ENCODE measurements at regions not wholly inside any gene's neighbourhood (a gene's known extent, or its start where the extent isn't known, plus 50 kb on each side); places are given as distances from the start of the nearest gene placed in this dataset.

DNA sequence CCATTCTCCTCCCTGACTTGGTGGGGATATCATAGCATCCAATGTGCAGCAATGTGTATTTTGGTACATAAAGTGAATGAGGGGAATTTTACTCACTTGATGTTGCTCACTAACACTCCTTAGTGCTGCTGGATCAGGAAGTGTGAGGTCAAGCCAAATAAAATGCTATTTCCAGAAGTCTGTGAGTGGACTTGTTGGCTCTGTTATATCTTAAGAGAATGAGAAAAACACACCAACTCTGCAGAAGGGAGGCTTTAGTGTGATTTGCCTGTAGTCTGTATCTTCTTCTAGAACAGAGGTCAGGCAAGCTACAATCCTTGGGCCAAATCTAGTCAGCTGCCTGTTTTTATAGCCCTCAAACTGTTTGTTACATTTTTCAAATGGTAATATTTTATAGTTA is 154.3 kb downstream of the POLR1F start:
- Mint-ChIP-seq H3K27me3 (ENCODE audit: insufficient read depth, low read depth, poor library complexity) (no peaks in the 10 kb centered on the region), H3K36me3 (ENCODE audit: low read depth) (peaks cover 5% of the 10 kb centered on the region; the same call in 1 of the 3 replicates), H3K4me3 (no peak overlapping the region), H3K27ac (no peak overlapping the region), H3K4me1 (no peaks in the 10 kb centered on the region), H3K9me3 (peaks cover 5% of the 10 kb centered on the region)
- DNase-seq (ENCODE audit: low spot score) (no peak), ATAC-seq (no peak)
- Histone ChIP-seq H3F3A (replicated peaks; ENCODE audit: low read depth) (no peaks in the 10 kb centered on the region), H3K9me2 (ENCODE audit: insufficient read depth) (no peaks in the 10 kb centered on the region), H3K27me3 (ENCODE audit: insufficient read depth) (no peaks in the 10 kb centered on the region), H3K4me1 (ENCODE audit: insufficient read depth) (no peaks in the 10 kb centered on the region), H3K4me2 (no peak overlapping the region), H3K79me2 (replicated peaks; ENCODE audit: insufficient read depth) (no peaks in the 10 kb centered on the region), H3K27ac (ENCODE audit: low read depth) (no peak overlapping the region), H2AFZ (no peak overlapping the region), H4K20me1 (replicated peaks; ENCODE audit: insufficient read depth) (no peaks in the 10 kb centered on the region), H3K36me3 (ENCODE audit: insufficient read depth) (no peaks in the 10 kb centered on the region), H3K4me3 (no peak overlapping the region)
- TF ChIP-seq, protein P1, sequence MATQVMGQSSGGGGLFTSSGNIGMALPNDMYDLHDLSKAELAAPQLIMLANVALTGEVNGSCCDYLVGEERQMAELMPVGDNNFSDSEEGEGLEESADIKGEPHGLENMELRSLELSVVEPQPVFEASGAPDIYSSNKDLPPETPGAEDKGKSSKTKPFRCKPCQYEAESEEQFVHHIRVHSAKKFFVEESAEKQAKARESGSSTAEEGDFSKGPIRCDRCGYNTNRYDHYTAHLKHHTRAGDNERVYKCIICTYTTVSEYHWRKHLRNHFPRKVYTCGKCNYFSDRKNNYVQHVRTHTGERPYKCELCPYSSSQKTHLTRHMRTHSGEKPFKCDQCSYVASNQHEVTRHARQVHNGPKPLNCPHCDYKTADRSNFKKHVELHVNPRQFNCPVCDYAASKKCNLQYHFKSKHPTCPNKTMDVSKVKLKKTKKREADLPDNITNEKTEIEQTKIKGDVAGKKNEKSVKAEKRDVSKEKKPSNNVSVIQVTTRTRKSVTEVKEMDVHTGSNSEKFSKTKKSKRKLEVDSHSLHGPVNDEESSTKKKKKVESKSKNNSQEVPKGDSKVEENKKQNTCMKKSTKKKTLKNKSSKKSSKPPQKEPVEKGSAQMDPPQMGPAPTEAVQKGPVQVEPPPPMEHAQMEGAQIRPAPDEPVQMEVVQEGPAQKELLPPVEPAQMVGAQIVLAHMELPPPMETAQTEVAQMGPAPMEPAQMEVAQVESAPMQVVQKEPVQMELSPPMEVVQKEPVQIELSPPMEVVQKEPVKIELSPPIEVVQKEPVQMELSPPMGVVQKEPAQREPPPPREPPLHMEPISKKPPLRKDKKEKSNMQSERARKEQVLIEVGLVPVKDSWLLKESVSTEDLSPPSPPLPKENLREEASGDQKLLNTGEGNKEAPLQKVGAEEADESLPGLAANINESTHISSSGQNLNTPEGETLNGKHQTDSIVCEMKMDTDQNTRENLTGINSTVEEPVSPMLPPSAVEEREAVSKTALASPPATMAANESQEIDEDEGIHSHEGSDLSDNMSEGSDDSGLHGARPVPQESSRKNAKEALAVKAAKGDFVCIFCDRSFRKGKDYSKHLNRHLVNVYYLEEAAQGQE (IDR thresholded peaks at IDR 0.05; ENCODE audit: unreplicated experiment), result no peak
- TF ChIP-seq JUNB (IDR thresholded peaks at IDR 0.05; ENCODE audit: unreplicated experiment) (no peak), EZH2 (IDR thresholded peaks at IDR 0.05; ENCODE audit: low read depth, unreplicated experiment) (no peak), EZH2phosphoT487 (IDR thresholded peaks at IDR 0.05; ENCODE audit: unreplicated experiment) (no peak), STAT1 (IDR thresholded peaks at IDR 0.05; ENCODE audit: unreplicated experiment) (no peak), POLR2AphosphoS5 (IDR thresholded peaks at IDR 0.05; ENCODE audit: low read depth) (no peak), CREB1 (CRISPR knock-in tag; IDR thresholded peaks at IDR 0.05; ENCODE audit: low read depth) (no peak), NANOG (IDR thresholded peaks at IDR 0.05; ENCODE audit: borderline replicate concordance) (no peak), ZNF331 (CRISPR knock-in tag; IDR thresholded peaks at IDR 0.05; ENCODE audit: low read depth) (no peak), ZNF114 (CRISPR knock-in tag; IDR thresholded peaks at IDR 0.05) (no peak)
- TF ChIP-seq, protein P2, sequence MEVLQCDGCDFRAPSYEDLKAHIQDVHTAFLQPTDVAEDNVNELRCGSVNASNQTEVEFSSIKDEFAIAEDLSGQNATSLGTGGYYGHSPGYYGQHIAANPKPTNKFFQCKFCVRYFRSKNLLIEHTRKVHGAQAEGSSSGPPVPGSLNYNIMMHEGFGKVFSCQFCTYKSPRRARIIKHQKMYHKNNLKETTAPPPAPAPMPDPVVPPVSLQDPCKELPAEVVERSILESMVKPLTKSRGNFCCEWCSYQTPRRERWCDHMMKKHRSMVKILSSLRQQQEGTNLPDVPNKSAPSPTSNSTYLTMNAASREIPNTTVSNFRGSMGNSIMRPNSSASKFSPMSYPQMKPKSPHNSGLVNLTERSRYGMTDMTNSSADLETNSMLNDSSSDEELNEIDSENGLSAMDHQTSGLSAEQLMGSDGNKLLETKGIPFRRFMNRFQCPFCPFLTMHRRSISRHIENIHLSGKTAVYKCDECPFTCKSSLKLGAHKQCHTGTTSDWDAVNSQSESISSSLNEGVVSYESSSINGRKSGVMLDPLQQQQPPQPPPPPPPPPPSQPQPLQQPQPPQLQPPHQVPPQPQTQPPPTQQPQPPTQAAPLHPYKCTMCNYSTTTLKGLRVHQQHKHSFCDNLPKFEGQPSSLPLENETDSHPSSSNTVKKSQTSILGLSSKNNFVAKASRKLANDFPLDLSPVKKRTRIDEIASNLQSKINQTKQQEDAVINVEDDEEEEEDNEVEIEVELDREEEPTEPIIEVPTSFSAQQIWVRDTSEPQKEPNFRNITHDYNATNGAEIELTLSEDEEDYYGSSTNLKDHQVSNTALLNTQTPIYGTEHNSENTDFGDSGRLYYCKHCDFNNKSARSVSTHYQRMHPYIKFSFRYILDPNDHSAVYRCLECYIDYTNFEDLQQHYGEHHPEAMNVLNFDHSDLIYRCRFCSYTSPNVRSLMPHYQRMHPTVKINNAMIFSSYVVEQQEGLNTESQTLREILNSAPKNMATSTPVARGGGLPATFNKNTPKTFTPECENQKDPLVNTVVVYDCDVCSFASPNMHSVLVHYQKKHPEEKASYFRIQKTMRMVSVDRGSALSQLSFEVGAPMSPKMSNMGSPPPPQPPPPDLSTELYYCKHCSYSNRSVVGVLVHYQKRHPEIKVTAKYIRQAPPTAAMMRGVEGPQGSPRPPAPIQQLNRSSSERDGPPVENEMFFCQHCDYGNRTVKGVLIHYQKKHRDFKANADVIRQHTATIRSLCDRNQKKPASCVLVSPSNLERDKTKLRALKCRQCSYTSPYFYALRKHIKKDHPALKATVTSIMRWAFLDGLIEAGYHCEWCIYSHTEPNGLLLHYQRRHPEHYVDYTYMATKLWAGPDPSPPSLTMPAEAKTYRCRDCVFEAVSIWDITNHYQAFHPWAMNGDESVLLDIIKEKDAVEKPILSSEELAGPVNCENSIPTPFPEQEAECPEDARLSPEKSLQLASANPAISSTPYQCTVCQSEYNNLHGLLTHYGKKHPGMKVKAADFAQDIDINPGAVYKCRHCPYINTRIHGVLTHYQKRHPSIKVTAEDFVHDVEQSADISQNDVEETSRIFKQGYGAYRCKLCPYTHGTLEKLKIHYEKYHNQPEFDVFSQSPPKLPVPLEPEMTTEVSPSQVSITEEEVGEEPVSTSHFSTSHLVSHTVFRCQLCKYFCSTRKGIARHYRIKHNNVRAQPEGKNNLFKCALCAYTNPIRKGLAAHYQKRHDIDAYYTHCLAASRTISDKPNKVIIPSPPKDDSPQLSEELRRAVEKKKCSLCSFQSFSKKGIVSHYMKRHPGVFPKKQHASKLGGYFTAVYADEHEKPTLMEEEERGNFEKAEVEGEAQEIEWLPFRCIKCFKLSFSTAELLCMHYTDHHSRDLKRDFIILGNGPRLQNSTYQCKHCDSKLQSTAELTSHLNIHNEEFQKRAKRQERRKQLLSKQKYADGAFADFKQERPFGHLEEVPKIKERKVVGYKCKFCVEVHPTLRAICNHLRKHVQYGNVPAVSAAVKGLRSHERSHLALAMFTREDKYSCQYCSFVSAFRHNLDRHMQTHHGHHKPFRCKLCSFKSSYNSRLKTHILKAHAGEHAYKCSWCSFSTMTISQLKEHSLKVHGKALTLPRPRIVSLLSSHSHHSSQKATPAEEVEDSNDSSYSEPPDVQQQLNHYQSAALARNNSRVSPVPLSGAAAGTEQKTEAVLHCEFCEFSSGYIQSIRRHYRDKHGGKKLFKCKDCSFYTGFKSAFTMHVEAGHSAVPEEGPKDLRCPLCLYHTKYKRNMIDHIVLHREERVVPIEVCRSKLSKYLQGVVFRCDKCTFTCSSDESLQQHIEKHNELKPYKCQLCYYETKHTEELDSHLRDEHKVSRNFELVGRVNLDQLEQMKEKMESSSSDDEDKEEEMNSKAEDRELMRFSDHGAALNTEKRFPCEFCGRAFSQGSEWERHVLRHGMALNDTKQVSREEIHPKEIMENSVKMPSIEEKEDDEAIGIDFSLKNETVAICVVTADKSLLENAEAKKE (CRISPR knock-in tag; IDR thresholded peaks at IDR 0.05), result no peak
- TF ChIP-seq, protein P3, sequence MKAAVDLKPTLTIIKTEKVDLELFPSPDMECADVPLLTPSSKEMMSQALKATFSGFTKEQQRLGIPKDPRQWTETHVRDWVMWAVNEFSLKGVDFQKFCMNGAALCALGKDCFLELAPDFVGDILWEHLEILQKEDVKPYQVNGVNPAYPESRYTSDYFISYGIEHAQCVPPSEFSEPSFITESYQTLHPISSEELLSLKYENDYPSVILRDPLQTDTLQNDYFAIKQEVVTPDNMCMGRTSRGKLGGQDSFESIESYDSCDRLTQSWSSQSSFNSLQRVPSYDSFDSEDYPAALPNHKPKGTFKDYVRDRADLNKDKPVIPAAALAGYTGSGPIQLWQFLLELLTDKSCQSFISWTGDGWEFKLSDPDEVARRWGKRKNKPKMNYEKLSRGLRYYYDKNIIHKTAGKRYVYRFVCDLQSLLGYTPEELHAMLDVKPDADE (IDR thresholded peaks at IDR 0.05), result no peak
- TF ChIP-seq, protein P4, sequence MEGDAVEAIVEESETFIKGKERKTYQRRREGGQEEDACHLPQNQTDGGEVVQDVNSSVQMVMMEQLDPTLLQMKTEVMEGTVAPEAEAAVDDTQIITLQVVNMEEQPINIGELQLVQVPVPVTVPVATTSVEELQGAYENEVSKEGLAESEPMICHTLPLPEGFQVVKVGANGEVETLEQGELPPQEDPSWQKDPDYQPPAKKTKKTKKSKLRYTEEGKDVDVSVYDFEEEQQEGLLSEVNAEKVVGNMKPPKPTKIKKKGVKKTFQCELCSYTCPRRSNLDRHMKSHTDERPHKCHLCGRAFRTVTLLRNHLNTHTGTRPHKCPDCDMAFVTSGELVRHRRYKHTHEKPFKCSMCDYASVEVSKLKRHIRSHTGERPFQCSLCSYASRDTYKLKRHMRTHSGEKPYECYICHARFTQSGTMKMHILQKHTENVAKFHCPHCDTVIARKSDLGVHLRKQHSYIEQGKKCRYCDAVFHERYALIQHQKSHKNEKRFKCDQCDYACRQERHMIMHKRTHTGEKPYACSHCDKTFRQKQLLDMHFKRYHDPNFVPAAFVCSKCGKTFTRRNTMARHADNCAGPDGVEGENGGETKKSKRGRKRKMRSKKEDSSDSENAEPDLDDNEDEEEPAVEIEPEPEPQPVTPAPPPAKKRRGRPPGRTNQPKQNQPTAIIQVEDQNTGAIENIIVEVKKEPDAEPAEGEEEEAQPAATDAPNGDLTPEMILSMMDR (conservative IDR thresholded peaks at IDR 0.05; ENCODE audit: low read depth in 2 of 2), result no peak
